GM18951 (cell line): ENCODE measurements at regions not wholly inside any gene's neighbourhood (a gene's known extent, or its start where the extent isn't known, plus 50 kb on each side); places are given as distances from the start of the nearest gene placed in this dataset.
"Not testable (repeated sequence)": the region's sequence is repeated elsewhere in the genome, so short reads cannot be mapped to it uniquely, and the experiment has no call there.

ENCODE experiments used
- POLR2A ChIP-seq: IDR thresholded peaks from 4 replicates; pipeline ENCODE4 v1.6.1; 2011; ENCODE audit warnings: mild to moderate bottlenecking; ENCODE audit not compliant: insufficient read length, insufficient read depth; ENCODE audit errors: extremely low read depth
- in situ Hi-C: fragments of 300-500 bp; cut with MboI; formaldehyde crosslinking; loops from one replicate; pipeline ENCODE4 v1.12.0; 2022; ENCODE audit warnings: low sequenced_read_pairs, mixed read lengths, inconsistent platforms; ENCODE audit not compliant: unreplicated experiment

DNA sequence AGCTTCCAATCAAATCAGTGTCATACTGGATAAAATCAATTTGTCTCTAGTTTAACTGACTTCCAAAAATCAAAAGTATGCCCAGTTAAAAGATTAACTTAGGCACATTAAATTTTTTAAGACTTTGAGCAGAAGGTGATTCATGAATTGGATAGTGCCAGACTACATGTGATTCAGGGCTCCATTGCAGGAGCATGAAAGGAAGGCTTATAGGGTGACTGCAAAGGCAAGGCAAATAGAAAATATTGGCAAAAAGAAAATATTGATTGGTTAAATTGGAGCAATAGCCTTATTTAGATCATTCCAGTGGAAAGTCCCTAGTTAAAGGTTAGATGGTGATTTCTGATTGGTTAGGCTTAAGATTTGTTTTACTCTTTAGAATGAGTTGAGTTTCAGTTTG lies 223.9 kb upstream of the ERCC4 start:
- no peak for TF ChIP-seq POLR2A
- in situ Hi-C loops = no loop called here

DNA sequence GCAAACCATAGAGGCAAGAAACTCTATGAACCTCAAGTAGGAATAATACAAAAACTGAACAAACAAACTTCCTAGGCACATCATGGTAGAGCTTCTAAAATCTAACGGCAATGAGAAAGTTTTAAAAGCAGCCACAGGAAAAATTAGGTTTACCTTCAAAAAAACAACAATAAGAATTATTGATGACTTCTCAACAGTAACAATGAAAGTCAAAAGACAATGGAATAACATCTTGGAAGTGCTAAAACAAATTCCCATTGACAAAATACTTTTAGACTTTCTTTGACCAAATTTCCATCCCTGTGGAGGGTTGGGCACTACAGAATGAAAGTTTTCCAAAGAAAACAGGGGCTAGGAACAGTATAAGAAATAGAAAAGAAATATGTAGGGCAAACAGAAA lies 222.9 kb upstream of the ERCC4 start:
- no peak for TF ChIP-seq POLR2A

DNA sequence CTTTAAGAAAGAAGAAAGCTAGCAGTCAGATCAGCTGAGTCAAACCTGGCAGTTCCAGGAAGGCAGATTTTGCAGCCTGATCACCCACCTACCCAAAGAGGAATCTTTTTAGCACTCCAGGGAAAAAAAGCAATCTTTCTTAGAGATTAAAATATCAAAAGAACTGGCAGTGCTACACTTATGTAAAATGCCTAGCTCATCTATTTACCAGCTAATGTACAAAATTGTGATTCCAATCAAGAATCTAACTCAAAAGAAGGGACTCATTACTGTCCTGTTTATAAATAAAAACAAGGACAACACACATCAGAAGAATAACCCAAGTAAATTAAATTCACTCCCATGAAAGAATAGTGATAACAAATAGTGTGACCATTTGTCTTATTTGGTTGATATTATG lies 222.4 kb upstream of the ERCC4 start:
- no peak for TF ChIP-seq POLR2A
- in situ Hi-C loops = no loop called here

More for the DNA sequence above, 222.9 kb upstream of the ERCC4 start:
- in situ Hi-C loops = no loop called here

DNA sequence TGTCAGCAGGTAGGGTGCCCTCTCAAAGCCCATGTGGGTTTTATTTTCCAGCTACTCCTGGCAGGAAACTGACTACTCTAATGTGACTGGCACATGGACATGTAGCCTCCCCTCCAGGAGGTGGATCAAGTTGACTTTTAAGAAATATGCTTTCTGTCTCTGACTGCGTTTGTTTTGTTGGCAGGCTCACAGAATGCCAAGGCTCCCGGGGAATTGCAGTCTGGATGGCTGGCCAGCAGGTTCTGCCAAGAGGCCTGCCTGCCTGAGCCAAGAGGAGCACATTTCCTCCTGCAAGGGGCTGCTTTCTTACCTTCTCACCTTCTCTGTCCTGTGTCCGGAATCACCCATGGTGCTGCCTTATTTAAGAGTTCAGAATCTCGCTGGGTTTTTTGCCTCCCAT lies 217.3 kb upstream of the ERCC4 start:
- TF ChIP-seq POLR2A = no peak
- in situ Hi-C loops = no loop called here

DNA sequence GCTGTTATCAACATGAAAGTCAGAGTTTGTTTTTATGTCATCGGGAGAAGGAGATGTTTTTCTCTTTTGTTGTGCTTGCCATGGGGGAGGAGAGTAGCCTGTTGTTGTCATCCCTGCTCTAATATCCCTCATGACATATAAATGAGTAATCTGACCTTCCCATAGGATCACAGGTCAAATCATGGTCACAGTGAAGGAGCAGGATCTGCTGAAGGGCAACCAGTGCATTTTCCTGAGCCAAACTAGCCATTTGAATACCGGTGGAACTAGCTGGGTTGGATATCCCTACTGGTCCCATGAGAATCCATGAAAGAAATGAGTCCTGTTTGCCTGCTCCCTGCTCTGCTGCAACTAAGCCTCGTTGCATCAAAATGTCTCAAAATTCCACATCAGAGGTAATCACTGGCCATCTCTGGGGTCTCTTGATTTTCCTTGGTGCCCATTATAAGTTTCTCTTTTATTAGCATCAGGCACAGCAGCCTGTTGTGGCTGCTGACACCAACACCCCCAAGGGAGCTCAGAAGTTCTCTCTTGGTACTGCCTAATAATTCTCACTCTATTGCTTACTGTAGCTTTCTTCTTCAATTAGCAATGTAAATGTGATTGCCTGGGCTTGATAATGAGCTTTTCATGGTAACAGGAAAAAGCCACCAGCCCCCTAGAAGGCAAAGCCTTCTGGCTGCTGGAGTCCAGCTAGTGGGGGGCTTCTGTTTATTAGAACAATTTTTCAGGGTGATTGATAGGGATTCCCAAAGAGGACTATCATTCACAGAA lies 211.4 kb upstream of the ERCC4 start:
- in situ Hi-C loops = no loop called here
- TF ChIP-seq POLR2A = no peak

DNA sequence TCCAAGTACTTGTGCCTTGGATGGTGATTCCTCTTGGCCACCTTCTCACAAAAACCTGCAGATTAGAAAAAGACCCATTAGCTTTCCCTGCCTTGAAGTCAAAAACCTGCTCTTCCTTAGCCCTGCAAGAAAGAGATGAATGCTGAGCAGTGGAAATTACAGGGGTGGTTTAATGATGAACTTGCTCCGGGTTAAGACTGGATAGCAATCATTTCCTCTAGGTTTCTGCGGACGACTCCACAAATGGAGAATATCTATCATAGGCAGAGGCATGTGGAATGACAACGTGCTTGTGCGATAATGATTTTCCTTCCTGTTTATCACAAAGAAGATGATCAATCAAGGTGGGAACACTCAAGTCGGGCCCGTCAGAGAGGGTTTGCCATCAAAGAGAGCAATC lies 201.2 kb upstream of the ERCC4 start:
- in situ Hi-C loops = no loop called here
- no peak for TF ChIP-seq POLR2A

DNA sequence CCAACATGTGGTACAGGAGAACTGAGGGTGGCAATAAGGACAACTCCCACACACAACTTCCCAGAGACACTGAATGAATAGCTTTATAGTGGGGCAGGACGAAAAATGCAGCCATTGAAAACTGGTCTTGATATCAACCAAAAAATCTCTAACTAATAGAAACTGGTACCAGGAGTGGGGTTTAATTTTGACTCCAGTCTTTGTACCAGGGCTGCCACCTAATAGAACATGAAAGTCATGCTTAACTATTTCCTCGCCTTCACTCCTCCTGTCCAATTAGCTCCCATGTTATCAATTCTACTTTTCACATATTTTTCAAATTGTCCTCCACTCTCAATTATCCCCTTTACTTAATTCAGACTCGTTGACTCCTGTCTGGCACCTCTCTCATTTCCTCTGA lies 192.0 kb upstream of the ERCC4 start:
- in situ Hi-C loops = no loop called here
- no peak for TF ChIP-seq POLR2A

DNA sequence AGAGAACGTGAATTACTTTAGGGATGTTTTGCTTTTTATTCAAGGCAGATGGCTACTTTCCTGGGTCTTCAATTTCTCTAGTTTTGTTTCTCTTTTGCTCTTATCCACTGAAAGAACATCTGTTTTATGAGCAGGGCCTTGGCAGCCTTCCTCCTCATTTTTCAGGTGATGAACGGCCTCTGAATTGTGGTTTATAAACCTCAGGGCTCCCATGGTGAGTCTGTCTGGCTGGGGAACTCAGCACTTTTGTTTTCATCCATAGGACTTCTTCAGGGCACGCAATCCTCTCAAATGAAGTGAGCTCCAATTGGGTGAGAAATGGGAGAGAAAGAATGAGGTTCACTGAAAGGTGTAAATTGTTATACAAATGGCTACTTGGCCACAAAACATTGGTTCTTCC lies 186.4 kb upstream of the ERCC4 start:
- in situ Hi-C loops = no loop called here

DNA sequence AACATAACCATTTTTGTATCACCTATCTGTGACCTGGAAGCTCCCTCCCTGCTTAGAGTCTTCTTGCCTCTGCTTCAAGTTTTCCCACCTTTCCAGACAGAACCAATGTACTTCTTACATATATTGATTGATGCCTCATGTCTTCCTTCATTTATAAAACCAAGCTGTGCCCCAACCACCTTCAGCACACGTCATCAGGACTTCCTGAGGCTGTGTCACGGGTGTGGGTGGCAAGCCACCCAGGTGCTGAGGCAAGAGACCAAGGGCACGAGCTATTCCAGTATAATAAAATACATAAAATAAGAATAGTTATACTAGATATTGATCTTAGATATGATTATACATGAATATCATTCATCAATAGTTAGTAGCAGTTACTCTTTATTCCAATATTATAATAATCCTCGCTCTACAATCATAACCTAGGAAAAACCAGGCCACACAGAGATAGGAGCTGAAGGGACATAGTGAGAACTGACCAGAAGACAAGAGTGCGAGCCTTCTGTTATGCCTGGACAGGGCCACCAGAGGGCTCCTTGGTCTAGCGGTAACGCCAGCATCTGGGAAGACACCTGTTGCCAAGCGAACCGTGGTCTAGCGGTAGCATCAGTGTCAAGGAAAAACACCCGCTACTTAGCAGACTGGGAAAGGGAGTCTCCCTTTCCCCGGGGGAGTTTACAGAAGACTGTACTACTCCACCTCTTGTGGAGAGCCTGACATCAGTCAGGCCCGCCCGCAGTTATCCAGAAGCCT lies 180.2 kb upstream of the ERCC4 start:
- in situ Hi-C loops = not testable (repeated sequence)

More for the DNA sequence above, 186.4 kb upstream of the ERCC4 start:
- TF ChIP-seq POLR2A = no peak

DNA sequence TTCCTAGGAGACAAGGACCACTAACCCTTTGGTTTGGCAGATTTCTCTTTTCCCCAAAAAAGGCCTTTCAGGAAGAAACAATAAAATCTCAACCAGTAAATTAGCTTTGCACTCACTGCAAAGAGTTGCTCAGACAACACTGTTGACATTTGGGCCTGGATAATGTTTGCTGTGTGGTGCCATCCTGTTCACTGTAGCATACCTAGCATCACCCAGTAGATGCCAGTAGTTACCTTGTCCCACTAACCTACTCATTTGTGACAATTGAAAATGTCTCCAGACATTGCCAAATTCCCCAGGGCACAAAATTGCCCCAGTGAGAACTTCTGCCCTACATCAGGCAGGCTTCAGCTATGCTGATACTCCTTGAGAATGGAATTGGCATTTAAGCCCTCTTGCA lies 177.0 kb upstream of the ERCC4 start:
- in situ Hi-C loops = no loop called here
- no peak for TF ChIP-seq POLR2A

DNA sequence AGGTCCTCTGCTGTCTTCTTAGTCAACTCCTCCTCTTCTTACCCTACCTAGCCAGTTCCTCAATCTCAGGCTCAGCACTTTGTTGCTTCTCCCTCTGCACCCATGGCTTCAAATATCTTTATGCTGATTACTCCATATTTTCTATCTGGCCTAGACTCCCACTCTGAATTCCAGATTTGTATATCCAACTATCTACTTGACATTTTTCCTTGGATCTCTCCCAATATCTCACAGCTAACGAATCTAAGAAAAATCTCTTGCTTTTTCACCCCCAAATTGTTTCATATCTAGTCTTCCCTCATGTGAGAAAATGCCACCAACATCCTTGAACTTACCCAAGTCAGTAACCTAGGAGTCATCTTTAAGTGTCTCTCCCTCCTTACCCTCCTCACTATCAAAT lies 176.4 kb upstream of the ERCC4 start:
- TF ChIP-seq POLR2A = no peak

DNA sequence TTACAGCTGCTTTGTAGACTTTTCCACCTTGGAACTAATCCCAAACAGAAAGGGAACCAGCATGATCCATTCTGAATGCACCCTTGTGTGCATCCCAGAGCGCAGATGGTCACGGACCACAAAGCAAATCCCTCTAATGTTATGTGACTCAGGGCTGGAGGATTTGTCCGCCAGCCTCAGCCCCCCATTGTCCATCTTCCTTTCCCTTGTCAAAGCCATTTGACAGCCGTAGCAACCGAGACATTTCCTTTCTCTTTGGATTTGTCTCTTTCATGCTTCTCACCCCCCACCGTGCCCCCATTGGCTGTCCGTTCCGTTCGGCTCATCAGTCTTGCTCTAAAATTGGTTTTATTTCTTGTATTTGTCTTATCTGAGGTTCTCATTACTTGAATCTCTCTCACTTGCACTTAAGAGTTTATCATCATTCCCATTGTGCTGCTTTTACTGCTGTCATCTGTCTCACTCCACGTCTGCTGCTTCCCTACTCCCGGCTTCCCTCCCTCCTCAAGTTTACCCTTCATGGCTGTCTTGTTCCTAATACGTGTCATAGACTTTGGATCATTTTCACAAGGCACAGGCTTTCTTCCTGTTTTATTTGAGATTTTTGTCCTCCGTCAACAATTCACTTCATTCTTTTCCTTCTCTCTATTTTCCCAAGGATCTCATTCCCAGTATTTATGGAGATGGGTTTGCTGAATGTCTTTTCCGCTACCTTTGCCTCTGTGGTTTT lies 163.4 kb upstream of the ERCC4 start:
- in situ Hi-C loops = no loop called here
- TF ChIP-seq POLR2A = no peak

More for the DNA sequence above, 176.4 kb upstream of the ERCC4 start:
- in situ Hi-C loops = no loop called here

DNA sequence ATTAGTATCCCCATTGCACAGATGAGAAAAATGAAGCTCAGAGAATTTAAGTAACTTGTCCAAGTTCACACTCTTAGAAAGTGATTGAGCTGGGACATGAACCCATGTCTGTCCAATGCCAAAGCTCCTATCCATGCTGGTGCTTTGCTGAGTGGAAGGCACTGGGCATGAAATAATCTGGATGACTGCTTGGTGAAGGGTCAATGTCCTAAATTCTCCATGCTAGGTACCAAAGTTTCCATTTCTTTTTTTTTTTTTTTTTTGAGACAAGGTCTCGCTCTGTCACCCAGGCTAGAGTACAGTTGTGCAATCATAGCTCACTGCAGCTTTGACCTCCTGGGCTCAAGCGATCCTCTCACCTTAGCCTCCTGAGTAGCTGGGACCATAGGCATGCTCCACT lies 153.6 kb upstream of the ERCC4 start:
- in situ Hi-C loops = no loop called here
- TF ChIP-seq POLR2A = no peak
